ACHN (cell line): ENCODE measurements at regions not wholly inside any gene's neighbourhood (a gene's known extent, or its start where the extent isn't known, plus 50 kb on each side); places are given as distances from the start of the nearest gene placed in this dataset.
"Not testable (repeated sequence)": the region's sequence is repeated elsewhere in the genome, so short reads cannot be mapped to it uniquely, and the experiment has no call there.

Experiments used
- DNase-seq: peaks from one replicate; pipeline ENCODE4 v3.0.0-alpha.2; 2015
- in situ Hi-C: cut with HindIII; loops from 2 replicates; pipeline ENCODE4 v1.10.0; 2017; ENCODE audit warnings: low sequenced_read_pairs, low pct_ligation_motif_present, low pct_unique_long_range_greater_than_20kb

- in situ Hi-C loops, result no loop called here
- DNase-seq, result no peak
These were observed 63.8 kb downstream of the SLITRK2 start for GRCh38 chrX:145881175-145881995.

DNA sequence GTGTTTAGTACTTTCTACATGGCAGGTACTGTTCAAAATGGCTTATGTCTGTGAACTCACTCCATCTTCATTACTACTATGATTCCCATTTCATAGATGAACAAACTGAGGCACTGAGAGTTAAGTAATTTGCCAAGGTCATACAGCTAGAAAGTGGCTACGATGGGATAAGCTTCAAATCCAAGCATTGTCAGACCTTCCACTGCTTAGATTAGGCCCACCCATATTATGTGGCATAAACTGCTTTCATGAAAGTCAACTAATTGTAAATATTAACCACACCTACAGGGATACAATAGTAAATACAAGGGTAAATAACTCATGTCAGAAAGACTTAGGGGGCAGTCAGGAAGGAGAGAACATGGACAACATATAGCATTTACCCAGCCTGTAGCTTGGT lies 68.8 kb downstream of the SLITRK2 start:
- in situ Hi-C loops, result no loop called here

GRCh38 chrX:145910017-145910416 lies 92.4 kb downstream of the SLITRK2 start:
- DNase-seq, result no peak
- in situ Hi-C loops, result no loop called here

More for the DNA sequence above, 68.8 kb downstream of the SLITRK2 start:
- no peak for DNase-seq

DNA sequence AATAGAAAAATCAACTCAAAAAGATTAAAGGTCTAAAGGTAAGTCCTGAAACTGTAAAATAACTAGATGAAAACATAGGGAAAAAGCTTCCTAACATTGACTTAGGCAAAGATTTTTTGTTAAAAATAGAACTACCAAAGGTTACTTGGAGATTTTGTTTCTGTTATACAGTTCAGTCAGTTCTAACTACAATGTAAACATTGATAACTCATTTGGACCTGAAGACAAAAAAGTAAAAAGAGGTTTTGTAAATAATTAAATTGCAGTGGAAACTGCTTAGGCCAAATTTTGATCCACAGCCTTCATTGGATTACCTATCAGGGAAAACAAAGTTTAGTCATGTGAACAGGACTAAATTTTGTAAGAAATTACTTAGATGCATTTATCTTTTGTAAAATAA lies 101.8 kb downstream of the SLITRK2 start:
- no peak for DNase-seq
- in situ Hi-C loops, result no loop called here

- DNase-seq, result no peak
- in situ Hi-C loops, result no loop called here
These were observed 105.7 kb downstream of the SLITRK2 start for GRCh38 chrX:145923376-145923775.

- in situ Hi-C loops, result no loop called here
- no peak for DNase-seq
These were observed 119.1 kb downstream of the SLITRK2 start for GRCh38 chrX:145936769-145937168.

- DNase-seq, result no peak
- in situ Hi-C loops, result no loop called here
These were observed 131.4 kb downstream of the SLITRK2 start for GRCh38 chrX:145949056-145949455.

GRCh38 chrX:145953628-145954027 lies 136.0 kb downstream of the SLITRK2 start:
- DNase-seq, result no peak
- in situ Hi-C loops, result no loop called here

GRCh38 chrX:145990051-145990450 lies 172.4 kb downstream of the SLITRK2 start:
- no peak for DNase-seq
- in situ Hi-C loops, result no loop called here

GRCh38 chrX:146006637-146007036 lies 189.0 kb downstream of the SLITRK2 start:
- in situ Hi-C loops, result no loop called here
- DNase-seq, result no peak

- in situ Hi-C loops, result no loop called here
- no peak for DNase-seq
These were observed 218.4 kb downstream of the SLITRK2 start for GRCh38 chrX:146036000-146036399.

DNA sequence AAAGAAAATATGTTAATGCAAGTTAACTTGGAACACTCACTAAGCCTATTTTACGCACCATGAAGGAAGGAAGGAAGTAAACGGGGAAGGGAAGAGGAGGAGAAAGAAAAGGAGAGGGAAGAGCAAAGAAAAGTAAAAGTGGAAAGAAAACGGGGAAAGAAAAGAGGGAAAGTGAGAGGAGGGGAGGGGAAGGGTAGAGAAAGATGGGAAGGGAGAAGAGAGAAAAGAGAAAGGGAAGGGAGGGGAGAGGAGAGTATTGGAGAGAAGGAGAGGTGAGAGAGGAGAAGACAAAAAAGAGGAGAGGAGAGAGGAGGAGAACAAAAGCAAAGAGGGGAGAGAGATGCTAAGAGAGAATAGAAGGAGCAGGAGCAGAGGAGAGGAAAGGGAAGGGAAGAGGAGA lies 224.1 kb downstream of the SLITRK2 start:
- in situ Hi-C loops, result no loop called here
- no peak for DNase-seq

DNA sequence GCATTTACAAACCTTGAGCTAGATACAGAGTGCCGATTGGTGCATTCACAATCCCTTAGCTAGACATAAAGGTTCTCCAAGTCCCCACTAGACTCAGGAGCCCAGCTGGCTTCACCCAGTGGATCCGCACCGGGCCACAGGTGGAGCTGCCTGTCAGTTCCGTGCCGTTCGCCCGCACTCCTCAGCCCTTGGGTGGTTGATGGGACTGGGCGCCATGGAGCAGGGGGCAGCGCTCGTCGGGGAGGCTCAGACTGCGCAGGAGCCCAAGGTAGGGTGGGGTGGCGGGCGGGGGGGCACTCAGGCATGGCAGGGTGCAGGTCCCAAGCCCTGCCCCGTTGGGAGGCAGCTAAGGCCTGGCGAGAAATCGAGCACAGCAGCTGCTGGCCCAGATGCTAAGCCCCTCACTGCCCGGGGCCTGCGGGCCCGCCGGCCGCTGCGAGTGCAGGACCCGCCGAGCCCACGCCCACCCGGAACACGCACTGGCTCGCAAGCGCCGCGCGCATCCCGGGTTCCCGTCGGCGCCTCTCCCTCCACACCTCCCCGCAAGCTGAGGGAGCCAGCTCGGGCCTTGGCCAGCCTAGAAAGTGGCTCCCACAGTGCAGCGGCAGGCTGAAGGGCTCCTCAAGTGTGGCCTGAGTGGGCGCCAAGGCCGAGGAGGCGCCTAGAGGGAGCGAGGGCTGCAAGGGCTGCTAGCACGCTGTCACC lies 228.5 kb downstream of the SLITRK2 start:
- DNase-seq, in situ Hi-C loops: not testable (repeated sequence)

DNA sequence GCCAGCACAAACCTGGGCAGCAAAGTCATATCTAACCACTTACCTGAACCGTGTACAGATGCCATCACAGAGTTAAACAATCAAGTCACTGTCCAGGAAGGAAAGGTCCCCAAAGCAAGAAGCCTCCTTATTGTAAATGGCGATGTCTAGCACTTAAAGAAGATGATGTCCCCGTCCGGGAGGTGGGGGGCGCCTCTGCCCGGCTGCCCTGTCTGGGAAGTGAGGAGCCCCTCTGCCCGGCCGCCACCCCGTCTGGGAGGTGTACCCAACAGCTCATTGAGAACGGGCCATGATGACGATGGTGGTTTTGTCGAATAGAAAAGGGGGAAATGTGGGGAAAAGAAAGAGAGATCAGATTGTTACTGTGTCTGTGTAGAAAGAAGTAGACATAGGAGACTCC lies 231.9 kb downstream of the SLITRK2 start:
- DNase-seq, in situ Hi-C loops: not testable (repeated sequence)

DNA sequence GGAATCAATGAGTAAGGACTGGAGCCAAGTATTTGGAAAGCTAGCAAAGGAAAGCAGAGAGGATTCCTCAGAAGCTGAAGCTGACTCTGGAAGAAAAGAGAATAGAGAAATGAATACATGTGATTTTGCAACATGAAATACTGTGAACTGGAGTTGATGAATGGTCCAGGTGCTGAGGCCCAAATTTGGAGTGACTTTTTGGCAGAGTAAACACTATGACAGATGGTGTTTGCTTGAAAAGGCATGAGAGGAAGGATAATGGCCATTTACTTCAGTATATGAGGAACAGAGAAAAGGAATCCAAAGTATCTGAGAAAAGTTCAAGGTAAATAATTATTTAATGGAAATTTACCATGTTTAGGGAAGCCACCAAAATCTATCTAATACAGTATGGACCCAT lies 236.7 kb downstream of the SLITRK2 start:
- in situ Hi-C loops, result no loop called here
- DNase-seq, result no peak

DNA sequence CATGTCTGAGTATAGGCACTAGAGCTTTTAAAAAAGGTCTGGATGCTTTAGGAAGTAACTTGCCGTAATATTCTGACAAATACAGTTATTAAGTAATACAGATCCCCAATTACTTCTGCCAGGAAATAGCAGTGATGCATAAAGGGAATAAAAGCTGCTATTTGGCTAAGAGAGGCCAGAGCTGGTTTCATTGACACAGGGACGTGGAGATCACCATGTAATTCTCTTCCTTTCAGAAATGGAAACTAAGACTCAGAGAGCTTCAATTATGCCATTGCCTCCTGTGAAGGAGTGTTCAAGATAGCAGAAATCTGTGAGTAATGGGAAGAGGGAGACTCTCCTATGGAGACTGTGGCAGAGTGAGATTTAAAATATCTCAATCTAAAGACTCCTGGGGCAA lies 238.1 kb downstream of the SLITRK2 start:
- DNase-seq, result no peak
- in situ Hi-C loops, result no loop called here

- in situ Hi-C loops, result no loop called here
- DNase-seq, result no peak
These were observed 239.0 kb downstream of the SLITRK2 start for GRCh38 chrX:146056511-146057081.

DNA sequence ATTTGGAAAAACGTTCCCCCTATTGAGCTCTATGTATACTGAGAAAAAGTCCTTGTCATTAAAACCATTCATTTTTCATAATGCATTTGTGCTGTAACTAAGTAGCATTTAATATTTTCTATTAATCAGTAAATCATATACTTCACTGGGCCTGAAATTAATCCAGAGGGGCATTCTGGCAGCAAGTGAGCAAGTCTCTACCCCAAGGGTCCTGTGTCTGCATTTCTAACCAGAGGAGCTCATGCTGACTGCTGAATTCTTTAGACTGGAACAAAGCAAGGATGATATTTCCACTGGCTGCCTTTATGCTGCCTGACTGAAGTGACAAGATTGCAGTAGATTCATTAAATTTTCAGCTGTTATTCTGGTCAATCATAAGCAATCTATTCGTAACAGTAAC lies 246.5 kb downstream of the SLITRK2 start:
- DNase-seq, result no peak
- in situ Hi-C loops, result no loop called here

DNA sequence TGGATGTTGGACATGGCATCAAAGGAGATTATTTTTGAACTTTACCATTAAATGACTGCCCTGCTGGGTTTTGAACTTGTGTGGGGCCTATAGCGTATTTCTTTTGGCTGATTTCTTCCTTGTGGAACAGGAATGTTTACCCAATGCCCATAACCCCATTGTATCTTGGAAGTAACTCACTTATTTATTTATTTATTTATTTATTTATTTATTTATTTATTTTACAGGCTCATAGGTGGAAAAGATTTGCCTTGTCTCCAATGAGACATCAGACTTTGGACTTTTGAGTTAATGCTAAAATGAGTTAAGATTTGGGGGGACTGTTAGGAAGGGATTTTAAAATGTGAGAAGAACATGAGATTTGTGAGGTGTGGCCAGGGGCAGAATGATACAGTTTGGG lies 273.1 kb downstream of the SLITRK2 start:
- in situ Hi-C loops, result no loop called here
- DNase-seq, result no peak

- in situ Hi-C loops, result no loop called here
- no peak for DNase-seq
These were observed 291.7 kb downstream of the SLITRK2 start for GRCh38 chrX:146109362-146109761.
